ENCODE measurements at regions not wholly inside any gene's neighbourhood (a gene's known extent, or its start where the extent isn't known, plus 50 kb on each side); places are given as distances from the start of the nearest gene placed in this dataset.

GRCh38 chr10:3710764-3711163 is 74.2 kb downstream of the KLF6 start:
- no peak for TF ChIP-seq CTCF (IDR thresholded peaks at IDR 0.05)
- TF ChIP-seq EZH2 (IDR thresholded peaks at IDR 0.05; ENCODE audit: borderline replicate concordance, insufficient read depth, low read depth, low read length, poor library complexity, severe bottlenecking), result no peak

All from B cell (primary cell).